Thyroid gland (tissue), 4 donors: ENCODE measurements at regions not wholly inside any gene's neighbourhood (a gene's known extent, or its start where the extent isn't known, plus 50 kb on each side); places are given as distances from the start of the nearest gene placed in this dataset.

Source experiments
- CTCF ChIP-seq, 6 experiments: fragments of 200-600 bp in 3 of 6; fragments of 450-650 bp in 3 of 6; sonication (generic) in 3 of 6; IDR thresholded peaks; one replicate each; pipeline ENCODE4 v1.5.1; 2016 to 2019; ENCODE audit warnings: antibody characterized with exemption in 6 of 6, mild to moderate bottlenecking in 2 of 6, inconsistent platforms in 1 of 6, moderate library complexity in 1 of 6
- POLR2A ChIP-seq, 2 donors: fragments of 450-650 bp; IDR thresholded peaks; one replicate each; pipeline ENCODE4 v1.6.1; 2017; ENCODE audit warnings: antibody characterized with exemption in 2 of 2, mild to moderate bottlenecking in 2 of 2, moderate library complexity in 1 of 2

GRCh38 chr4:26028793-26029567 is 115.0 kb downstream of the SMIM20 start:
- TF ChIP-seq CTCF (IDR thresholded peaks at IDR 0.05), result peak; percentile 22 to 69 (median 38)
- TF ChIP-seq POLR2A (IDR thresholded peaks at IDR 0.05), result no peak
